HG02759 (cell line): ENCODE measurements at regions not wholly inside any gene's neighbourhood (a gene's known extent, or its start where the extent isn't known, plus 50 kb on each side); places are given as distances from the start of the nearest gene placed in this dataset.
"Not testable (repeated sequence)": the region's sequence is repeated elsewhere in the genome, so short reads cannot be mapped to it uniquely, and the experiment has no call there.

Source experiments
- ATAC-seq: cut with Tn5 transposase; IDR thresholded peaks from one replicate; pipeline ENCODE4 v1.9.1; 2021; ENCODE audit warnings: mild to moderate bottlenecking, moderate library complexity; ENCODE audit not compliant: unreplicated experiment

DNA sequence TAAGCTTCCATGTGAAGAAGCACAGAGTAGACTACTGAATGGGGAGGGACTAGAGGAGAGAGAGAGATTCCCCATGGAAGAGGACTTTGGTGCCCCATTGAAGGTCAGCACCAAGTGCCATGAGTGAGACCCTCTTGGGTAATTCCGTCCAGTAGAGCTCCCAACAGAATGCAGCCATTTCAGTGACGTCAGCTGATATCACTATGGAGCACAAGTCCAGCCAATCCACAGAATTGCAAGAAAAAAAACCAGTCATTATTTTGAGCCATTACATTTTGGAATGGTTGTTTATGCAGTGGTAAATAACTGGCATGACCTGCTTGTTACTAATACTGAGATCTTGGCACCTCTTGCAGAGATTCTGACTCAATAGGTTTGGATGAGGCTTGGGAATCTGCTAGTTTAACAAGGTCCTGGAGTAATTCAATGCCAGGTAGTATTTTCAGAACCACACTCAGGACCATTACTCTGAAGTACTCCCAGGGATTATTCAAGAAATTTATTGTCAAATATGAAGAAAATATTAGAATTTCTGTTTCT lies 52.6 kb upstream of the SP8 start:
- no peak for ATAC-seq

DNA sequence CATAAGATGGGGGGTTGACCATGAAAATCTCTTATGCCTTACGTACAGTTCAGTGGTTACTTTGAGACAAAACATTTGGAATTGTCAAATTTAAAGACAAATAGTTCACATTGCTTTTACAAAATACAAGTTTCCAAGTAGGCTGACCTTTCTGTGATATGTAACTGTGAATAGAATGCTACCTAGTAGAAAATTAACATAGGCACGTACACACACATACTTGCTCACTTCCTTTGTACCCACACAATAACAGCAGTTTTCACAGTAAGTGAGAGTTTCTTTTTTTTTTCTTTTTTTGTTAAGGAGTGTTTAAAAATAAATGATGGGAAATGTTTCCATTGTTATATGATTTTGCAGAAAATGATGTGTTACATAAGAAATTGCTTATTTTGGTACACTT lies 53.3 kb upstream of the SP8 start:
- no peak for ATAC-seq

DNA sequence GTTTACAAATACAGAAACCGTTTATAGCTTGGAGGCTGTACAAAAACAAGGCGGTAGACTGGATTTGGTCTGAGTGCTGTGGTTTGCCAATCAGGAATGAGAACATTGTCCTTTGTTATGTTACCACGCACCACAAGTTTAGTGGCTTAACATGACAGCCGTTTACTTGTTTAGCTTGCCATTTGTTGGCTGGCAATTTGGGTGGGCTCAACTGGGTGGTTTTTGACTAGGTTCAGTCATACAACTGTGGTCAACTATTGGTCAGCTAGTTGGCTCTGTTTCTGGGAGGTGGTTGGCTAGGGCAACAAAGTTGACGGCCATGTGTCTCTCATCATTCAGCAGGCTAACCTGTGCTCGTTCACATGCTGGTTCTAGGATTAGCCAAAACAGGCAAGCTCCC lies 60.1 kb upstream of the SP8 start:
- no peak for ATAC-seq

DNA sequence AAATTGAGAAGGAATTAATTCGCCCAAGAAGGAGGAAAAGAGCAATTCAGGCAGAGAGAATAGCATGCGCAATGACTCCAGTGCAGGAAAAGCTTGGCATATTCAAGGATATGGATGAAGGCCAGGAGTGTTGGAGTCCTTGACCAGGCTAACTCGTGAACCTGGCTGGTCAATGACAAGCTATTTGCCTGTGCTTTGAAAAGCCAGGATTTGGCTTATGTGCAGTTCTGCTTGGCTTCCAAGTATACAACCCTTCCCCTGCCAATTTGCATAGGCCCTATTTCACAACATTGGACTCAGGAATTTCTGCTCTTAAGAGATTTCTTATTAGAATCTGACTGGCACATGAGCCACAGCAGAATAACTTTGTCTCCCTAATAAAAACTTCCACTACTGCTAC lies 72.3 kb upstream of the SP8 start:
- no peak for ATAC-seq

DNA sequence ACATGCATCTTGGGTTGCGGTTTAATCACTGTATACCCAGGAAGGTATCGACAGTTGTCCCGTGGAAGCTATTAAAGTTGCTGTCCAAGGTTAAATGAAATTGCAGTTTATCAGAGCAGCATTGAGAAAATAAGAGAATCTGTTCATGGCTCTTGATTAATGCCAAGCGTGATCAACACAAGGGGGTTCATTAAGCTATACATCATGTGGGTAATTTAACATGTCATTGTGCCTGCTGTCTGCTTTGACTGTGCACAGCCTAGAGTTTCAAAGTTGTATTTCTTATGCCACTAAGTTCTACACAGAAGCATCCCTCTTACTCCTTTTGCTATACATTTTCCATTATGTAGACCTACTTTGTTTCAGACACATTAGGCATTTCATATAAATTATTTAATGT lies 74.8 kb upstream of the SP8 start:
- ATAC-seq = no peak

DNA sequence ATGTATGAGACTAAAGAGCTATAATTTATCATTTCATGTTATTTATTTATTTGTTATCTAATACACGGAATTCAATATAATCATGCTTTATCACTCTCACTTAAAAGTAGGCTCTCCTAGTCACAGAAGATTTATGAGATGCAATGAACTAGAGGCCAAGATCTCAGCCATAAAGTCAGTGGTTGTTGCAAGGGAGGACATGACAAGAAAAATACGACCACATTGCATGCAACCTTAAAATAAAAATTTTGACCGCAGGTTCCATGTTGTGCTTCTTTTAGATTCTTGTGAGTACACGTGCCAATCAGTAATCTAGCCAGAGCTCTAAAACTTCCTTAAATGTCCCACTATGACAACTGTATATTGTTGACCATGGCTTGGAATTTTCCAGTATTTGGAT lies 75.9 kb upstream of the SP8 start:
- no peak for ATAC-seq

DNA sequence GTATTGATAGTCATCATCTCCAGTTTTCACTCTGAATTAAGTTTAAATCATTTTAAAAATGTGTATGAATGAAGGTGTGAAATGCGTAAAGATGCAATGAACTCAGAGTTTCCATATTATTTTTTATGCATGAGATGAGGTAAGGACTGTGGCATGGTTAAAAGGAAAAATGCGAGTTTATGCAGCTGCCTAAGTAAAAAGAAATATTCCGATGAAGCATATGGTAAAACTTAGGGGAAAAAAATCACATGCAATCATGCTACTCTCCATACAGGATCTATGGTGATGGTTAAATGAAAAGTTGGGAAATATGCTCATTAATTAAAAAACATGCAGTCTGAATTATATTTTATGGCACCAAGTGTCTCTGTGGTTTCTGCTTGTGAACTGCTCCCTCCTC lies 77.5 kb upstream of the SP8 start:
- no peak for ATAC-seq

DNA sequence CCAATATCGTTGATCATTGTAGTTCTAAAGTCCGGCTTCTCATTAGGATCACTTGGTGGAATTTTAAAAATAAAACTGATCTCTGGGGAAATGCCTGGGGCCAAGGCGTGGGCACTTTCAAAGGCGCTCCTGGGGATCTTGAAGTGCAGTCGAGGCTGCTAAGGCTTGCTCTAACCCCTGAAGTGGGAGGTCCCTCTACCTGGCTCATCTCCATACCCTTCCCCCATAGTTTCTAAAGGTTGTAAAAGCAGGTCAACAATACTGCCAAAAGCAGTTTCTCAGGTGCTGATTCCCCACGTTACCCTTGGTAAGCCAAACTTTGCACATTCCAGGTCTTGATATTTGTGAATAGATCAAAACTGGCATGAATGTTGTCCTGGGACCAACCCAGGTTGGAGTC lies 79.0 kb upstream of the SP8 start:
- no peak for ATAC-seq

DNA sequence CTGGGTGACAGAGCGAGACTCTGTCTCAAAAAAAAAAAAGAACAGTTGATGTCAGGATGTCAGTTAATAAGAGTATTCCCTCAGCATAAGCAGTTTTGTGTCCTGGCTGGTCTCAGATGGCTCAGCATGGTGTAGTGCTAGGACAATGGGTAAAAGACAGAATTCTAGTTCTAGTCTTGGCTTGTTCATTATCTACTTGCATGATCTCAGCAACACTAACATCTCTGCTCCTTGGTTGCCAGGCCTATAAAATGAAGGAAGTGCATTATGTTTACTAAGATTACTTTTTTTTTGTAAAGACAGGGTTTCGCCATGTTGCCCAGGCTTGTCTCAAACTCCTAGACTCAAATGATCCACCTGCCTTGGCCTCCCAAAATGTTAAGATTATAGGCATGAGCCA lies 84.3 kb upstream of the SP8 start:
- ATAC-seq = no peak

DNA sequence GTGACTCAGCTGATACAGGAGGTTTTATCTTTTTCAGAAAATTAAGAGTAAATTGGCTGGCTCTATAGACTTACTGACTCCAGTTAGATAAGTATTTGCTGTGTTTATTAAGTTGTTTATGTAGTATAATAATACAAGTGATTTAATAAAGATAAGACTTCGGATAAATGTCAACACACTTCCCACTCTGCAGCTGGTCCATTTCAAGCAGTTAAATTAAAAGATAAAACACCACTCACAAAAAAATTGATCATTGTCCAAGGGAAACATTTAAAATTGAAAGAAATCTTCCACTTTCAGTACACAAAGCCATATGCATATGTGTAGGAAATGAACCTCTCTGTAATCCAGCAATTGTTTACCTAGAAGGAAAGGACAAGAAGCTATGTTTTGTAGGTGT lies 106.1 kb upstream of the SP8 start:
- ATAC-seq = no peak

DNA sequence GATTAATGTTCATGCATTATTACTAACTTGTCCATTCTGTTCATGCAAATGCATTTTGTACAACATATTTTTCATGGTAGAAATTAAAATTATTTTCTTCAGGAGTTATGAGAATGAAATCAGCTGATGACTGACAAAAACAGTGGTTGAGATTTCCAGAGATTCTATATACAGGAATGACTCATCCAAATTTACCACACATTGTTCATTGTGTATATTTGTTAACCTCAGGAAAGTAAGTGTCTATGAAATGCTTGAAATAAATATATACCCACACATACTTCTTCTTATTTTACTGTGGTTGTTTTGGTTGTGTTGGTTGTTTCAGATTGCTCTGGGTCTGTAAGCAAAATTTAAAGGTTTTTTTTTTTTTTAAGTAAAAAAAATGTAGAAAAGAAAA lies 108.1 kb upstream of the SP8 start:
- no peak for ATAC-seq

DNA sequence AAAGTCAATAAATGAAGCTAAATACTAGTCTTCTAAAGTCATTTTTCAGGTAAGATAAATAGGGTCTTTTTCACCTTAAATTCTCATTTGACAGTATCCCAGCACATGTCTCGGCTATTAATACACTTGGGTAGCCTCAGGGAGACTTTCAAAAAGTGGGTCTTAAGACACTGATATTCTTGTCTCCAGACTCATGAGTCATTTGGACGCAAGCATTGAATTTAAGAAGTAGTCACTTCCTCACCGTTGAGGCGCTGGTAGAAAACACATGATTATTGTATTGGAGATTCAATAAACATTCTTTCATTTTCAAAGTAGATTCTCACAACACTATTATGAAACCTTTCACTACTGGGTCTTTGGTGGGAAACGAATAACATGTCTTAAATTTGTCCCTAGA lies 108.9 kb upstream of the SP8 start:
- no peak for ATAC-seq

DNA sequence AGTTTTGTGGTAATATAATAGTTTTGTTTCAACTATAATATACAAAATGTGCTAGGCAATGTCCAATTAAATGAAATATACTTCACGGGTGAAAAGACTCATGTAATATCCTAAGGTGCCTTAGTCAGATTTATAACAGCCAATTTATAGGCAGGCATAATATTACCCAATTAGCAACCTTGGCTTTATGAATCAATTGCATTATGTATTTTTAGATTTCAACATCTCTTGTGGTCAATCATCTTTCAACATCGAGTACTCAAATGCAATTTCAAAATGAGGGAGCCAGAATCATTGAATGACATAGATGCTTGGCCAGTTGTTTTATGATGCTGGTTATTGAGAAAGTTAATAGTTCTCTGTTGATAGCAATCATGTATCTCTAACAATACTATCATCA lies 110.3 kb upstream of the SP8 start:
- no peak for ATAC-seq

DNA sequence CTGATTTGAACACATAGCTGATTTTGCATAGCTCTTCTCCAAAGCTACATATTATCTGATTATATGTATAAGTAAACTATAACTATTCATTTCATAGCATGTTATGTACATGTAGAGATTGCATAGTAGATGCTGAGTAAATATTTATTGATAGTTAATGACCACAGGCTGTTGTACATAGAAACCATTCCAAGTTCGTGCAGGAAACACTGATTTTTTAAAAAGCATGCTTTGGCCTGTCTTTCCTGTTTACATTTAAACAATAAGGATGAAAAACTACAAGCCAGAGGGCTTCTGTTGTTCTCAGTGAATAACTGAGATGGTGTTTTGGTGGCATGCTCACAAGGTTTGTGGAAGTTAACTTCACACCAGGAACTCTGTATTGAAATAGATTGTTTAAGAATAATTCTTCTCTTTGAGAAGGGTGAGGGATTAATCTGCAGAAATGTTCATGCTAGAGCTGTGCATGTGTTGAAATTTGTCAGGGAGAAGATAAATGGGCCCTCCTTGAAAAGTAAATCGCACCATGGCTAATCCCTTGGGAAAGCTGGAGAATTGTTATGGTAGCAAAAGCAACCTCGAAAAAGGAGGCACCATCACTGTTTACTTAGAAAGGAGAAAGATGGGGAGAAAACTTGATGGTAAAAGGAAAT lies 120.2 kb upstream of the SP8 start:
- no peak for ATAC-seq

DNA sequence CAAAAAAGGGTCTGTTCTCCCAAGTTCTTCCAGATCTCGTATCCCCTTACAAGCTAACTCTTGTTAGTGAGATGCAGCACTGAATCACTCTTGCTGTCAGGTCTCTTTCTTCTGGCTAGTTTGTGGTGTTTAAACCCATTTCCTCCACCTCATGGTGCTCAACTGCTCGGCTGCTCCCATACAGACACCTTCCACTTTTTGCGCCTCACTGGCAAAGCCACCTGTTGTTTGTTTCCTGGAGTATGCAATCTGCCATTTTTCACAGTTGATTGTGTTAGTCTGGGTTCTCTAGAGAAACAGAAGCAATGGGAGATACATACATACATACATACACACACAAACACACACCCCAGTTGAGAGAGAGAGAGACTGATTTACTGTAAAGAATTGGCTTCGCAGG lies 124.4 kb upstream of the SP8 start:
- no peak for ATAC-seq

DNA sequence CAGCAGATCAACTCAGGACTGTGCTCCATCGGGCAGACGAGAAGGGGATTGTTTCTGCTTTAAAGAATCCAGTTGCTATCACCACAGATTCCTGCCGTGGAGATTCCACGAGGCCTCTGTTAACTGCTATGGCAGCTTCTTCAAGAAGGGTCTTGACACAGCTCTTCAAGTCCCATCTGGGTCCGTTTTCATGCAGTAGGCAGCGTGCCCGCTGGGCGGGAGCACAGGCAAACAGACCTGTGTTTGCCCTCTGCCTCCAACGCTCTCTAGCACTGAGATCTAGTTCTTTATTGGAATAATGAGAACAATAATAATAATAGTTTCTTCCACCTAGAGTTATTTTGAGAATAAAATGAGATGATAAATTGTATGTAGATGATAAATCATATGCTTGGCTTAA lies 127.2 kb upstream of the SP8 start:
- no peak for ATAC-seq

DNA sequence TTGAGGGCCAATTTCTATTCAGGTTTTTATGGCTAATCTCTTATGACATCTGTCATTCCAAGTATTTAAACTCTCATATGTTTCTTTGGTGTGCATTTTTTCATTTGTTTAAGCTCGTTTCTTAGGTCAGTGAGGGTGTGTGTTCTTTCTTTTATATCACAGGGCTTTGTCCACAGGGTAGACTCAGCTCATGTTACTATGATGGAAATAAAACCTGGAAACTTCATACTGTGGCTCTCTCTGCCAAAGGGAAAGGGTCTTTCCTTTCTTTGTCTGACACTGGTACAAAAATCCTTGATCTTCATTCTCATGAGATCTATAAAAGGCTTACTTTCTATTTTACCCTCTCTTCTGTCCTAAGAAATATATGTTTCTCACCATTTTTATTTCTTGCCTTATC lies 129.6 kb upstream of the SP8 start:
- ATAC-seq = no peak

DNA sequence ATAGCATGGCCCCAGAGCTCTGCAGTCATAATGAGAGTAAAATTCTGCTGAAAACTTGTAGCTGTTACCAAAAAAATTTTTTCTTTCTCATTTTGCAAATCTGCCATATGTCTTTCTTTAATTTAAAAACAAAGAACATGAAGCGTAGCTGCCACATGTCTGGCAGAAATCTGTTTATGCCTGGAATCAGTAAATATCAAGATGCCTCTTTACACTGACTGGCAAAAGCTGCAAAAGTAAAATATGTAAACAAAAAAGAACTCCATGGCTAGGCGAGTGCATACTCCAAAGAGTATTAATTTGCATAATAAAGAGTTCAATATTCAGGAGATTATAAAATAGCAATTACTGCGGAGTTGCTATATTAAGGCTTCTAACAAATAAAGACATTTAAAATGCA lies 130.9 kb upstream of the SP8 start:
- ATAC-seq = no peak

DNA sequence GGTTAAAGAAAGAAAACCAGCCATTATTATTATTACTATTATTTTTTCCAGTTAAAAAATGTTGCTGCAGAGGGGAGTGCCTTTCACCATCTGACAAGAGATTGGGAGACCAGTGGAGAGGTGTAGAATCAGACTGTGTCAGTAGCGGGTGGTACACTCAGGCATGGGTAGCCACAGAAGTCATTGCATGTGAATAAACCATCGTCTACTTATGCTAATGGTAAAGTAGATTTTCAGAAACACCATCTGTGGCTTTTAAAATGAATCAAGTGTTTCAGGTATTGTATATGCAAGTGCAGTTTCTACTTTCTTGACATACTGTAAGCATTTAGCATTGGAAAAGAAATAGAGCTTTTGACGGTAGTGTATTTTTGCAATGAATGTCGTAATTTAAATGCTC lies 131.5 kb upstream of the SP8 start:
- no peak for ATAC-seq

DNA sequence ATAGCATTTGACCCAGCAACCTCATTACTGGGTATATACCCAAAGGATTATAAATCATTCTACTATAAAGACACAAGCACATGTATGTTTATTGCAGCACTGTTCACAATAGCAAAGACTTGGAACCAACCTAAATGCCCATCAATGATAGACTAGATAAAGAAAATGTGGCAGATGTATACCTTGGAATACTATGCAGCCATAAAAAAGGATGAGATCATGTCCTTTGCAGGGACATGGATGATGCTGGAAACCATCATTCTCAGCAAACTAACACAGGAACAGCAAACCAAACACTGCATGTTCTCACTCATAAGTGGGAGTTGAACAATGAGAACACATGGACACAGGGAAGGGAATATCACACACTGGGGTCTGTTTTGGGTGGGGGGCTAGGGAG lies 140.5 kb upstream of the SP8 start:
- ATAC-seq = not testable (repeated sequence)

DNA sequence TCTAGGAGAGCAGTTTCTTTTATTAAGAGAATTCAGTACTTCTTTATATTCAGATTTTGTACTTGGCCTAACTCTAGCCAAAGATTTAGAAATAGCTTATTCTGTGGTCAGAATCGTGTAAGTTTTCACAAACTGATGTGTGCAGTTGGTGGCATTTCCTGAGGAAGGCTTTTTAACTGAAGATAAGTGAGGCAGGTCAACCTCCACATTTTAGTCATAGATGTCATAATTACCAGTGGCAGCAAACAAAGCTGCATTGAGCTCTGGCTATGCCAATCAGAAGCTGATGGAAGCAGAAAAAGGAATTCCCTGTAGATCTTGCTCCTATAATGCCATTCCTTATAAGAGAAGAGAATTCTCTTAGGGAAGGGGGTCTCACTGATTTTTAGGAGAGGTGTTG lies 141.3 kb upstream of the SP8 start:
- ATAC-seq = no peak

DNA sequence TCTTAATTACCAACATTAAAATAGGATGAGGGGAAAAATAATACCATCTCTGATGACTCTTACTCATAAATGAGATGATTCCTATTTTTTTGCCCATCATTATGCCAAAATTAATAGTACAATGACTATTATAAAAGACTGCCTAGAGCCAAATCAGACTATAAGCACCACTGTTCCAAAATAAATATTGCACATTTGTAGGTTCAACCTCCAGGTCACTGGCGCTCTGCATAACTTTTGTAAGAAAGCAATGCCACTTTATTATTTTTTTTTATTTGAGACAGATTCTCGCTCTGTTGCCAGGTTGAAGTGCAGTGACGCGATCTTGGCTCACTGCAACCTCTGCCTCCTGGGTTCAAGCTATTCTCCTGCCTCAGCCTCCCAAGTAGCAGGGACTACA lies 142.5 kb upstream of the SP8 start:
- no peak for ATAC-seq

DNA sequence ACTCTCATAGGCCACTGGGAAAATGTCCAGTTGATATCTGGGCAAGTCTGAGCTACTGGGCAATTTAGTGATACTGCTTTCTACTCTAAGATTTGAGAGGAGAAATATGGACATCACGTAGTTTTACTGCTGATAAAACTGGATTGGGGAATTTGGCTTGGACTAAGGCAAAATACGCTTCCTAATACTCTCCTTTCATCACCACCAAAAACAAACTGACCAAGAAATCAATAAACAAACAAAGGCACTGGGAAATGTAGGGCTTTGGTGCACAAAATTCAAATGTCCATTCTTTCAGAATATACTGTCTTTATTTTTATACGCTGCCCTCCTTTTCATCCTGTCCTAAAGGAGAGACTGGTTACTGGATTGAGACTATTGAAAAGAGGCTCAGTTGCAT lies 145.1 kb upstream of the SP8 start:
- no peak for ATAC-seq
